GM23248 (cell line): ENCODE measurements at regions not wholly inside any gene's neighbourhood (a gene's known extent, or its start where the extent isn't known, plus 50 kb on each side); places are given as distances from the start of the nearest gene placed in this dataset.
"Not testable (repeated sequence)": the region's sequence is repeated elsewhere in the genome, so short reads cannot be mapped to it uniquely, and the experiment has no call there.

Source experiments
- DNase-seq: peaks from one replicate; pipeline ENCODE4 v3.0.0-alpha.2; 2015
- H2AFZ ChIP-seq: fragments of 200-600 bp; sonication (generic); 2 replicates; pipeline ENCODE4 v1.6.1; 2016; ENCODE audit warnings: antibody characterized with exemption
- H3F3A ChIP-seq: fragments of 200-600 bp; sonication (generic); 2 replicates; pipeline ENCODE4 v1.6.1; 2016; ENCODE audit warnings: mild to moderate bottlenecking, antibody characterized with exemption, mixed run types; ENCODE audit not compliant: insufficient read depth
- H3K27ac ChIP-seq: fragments of 200-600 bp; sonication (generic); 2 replicates; pipeline ENCODE4 v1.5.1; 2016; ENCODE audit warnings: mild to moderate bottlenecking
- H3K27me3 ChIP-seq: fragments of 200-600 bp; sonication (generic); replicated peaks from 2 replicates; pipeline ENCODE4 v1.6.1; 2016; ENCODE audit warnings: mild to moderate bottlenecking; ENCODE audit not compliant: insufficient read depth
- H3K36me3 ChIP-seq: fragments of 200-600 bp; sonication (generic); 2 replicates; pipeline ENCODE4 v1.6.1; 2016; ENCODE audit warnings: low read depth, mild to moderate bottlenecking
- H3K4me1 ChIP-seq: fragments of 200-600 bp; sonication (generic); 2 replicates; pipeline ENCODE4 v1.6.1; 2016; ENCODE audit warnings: mild to moderate bottlenecking; ENCODE audit not compliant: insufficient read depth
- H3K4me2 ChIP-seq: fragments of 200-600 bp; sonication (generic); one replicate; pipeline ENCODE4 v1.6.1; 2016; ENCODE audit warnings: mild to moderate bottlenecking; ENCODE audit not compliant: unreplicated experiment
- H3K4me3 ChIP-seq: fragments of 200-600 bp; sonication (generic); 2 replicates; pipeline ENCODE4 v1.5.1; 2016; ENCODE audit warnings: mild to moderate bottlenecking
- H3K79me2 ChIP-seq: fragments of 200-600 bp; sonication (generic); 2 replicates; pipeline ENCODE4 v1.6.1; 2016; ENCODE audit warnings: mild to moderate bottlenecking; ENCODE audit not compliant: insufficient read depth
- H3K9ac ChIP-seq: fragments of 200-600 bp; sonication (generic); 2 replicates; pipeline ENCODE4 v1.6.1; 2016; ENCODE audit warnings: mild to moderate bottlenecking
- H3K9me2 ChIP-seq: fragments of 200-600 bp; sonication (generic); 2 replicates; pipeline ENCODE4 v1.6.1; 2016; ENCODE audit warnings: mixed run types, mild to moderate bottlenecking, moderate library complexity; ENCODE audit not compliant: insufficient read depth
- H3K9me3 ChIP-seq: fragments of 200-600 bp; sonication (generic); one replicate; pipeline ENCODE4 v1.6.1; 2017; ENCODE audit warnings: low read depth
- H4K20me1 ChIP-seq: fragments of 200-600 bp; sonication (generic); 2 replicates; pipeline ENCODE4 v1.6.0; 2016; ENCODE audit not compliant: insufficient read depth
- EZH2 ChIP-seq: fragments of 200-600 bp; sonication (generic); IDR thresholded peaks from 2 replicates; pipeline ENCODE4 v1.6.1; 2018; ENCODE audit warnings: antibody characterized with exemption, mild to moderate bottlenecking; ENCODE audit not compliant: insufficient read depth, poor library complexity, severe bottlenecking
- EZH2phosphoT487 ChIP-seq: fragments of 200-600 bp; sonication (generic); IDR thresholded peaks from 2 replicates; pipeline ENCODE4 v1.6.1; 2018; ENCODE audit warnings: antibody characterized with exemption, moderate library complexity, mild to moderate bottlenecking, low read depth; ENCODE audit not compliant: insufficient read depth
- WGBS, 2 experiments: methylation state at CpG; one replicate each; pipeline ENCODE4 v1.1.6; 2015 to 2017; ENCODE audit warnings: low lambda C conversion rate in 2 of 2, low coverage in 1 of 2; ENCODE audit errors: missing lambda C conversion rate in 2 of 2; 5-methylcytosine and 5-hydroxymethylcytosine counted together
- in situ Hi-C: fragments of 300-500 bp; cut with MboI; formaldehyde crosslinking; loops from 2 replicates; pipeline ENCODE4 v1.15.0; 2020

DNA sequence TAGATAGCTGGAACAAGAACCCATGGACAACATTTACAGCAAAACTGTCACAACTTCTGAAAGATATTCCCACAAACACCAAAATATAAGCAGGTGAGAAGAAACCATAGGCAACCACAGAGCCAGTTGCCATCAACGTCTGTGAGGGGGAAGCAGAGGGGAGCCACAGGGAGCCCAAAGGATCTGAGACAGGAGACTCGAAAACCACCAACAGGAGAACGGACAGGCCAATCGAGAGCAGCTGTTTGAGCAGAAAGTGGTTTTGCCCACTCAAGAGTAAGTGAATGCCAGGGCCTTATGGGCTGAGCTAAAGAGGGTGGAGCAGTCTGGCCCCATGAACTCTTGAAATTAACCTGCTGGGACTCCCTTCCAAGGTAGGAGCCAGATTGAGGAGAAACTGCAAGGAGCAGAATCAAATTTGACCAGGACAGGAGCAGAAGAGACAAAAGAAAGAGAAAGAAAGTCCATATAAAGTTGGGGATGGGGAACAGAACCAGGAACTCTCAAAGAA, 195.4 kb downstream of the ANKRD60 start:
- no peaks in the 10 kb centered on the region for H3F3A ChIP-seq
- no peaks in the 10 kb centered on the region for H3K27me3 ChIP-seq
- no peak overlapping the region for H3K4me2 ChIP-seq
- H3K9ac ChIP-seq: no peak overlapping the region
- no peaks in the 10 kb centered on the region for H3K9me2 ChIP-seq
- TF ChIP-seq EZH2: no peak
- no peaks in the 10 kb centered on the region for H3K79me2 ChIP-seq
- no peaks in the 10 kb centered on the region for H4K20me1 ChIP-seq
- H3K9me3 ChIP-seq: no peaks in the 10 kb centered on the region
- H3K36me3 ChIP-seq: no peaks in the 10 kb centered on the region
- WGBS, 2 experiments: 89 to 90% methylated on average over 4 of the region's 4 CpGs
- no peak overlapping the region for H3K4me3 ChIP-seq
- in situ Hi-C loops: no loop called here
- DNase-seq: no peak
- no peak overlapping the region for H3K27ac ChIP-seq
- no peak overlapping the region for H2AFZ ChIP-seq
- H3K4me1 ChIP-seq: no peaks in the 10 kb centered on the region

DNA sequence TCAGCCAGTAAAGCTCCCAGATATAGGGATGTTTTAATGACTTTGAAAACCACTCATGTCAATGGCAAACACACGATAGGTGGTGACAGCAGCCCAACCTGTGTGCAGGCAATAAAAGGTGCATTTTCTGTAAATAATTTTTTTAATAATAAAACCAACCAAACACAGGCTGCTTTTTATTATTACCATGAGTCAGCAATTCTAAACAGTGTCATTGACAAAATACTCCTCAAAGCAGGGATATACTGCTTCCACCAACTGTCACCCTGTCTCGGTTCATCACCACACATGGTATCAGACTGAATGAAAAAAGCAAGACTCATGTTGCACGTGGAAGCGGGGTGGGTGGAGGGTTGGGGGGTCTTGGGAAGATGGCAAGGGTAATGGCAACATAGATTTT, 195.9 kb downstream of the ANKRD60 start:
- Histone ChIP-seq H4K20me1 (no peaks in the 10 kb centered on the region), H3F3A (no peaks in the 10 kb centered on the region), H3K36me3 (no peaks in the 10 kb centered on the region), H3K9me2 (no peaks in the 10 kb centered on the region), H3K79me2 (no peaks in the 10 kb centered on the region), H3K9ac (no peak overlapping the region), H2AFZ (no peak overlapping the region), H3K27ac (no peak overlapping the region), H3K4me3 (no peak overlapping the region), H3K27me3 (no peaks in the 10 kb centered on the region), H3K4me1 (no peaks in the 10 kb centered on the region), H3K9me3 (no peaks in the 10 kb centered on the region), H3K4me2 (no peak overlapping the region)
- in situ Hi-C loops: no loop called here
- no peak for DNase-seq
- TF ChIP-seq EZH2phosphoT487 (no peak), EZH2 (no peak)
- 82 to 84% methylated on average over 4 of the region's 4 CpGs for WGBS, 2 experiments

DNA sequence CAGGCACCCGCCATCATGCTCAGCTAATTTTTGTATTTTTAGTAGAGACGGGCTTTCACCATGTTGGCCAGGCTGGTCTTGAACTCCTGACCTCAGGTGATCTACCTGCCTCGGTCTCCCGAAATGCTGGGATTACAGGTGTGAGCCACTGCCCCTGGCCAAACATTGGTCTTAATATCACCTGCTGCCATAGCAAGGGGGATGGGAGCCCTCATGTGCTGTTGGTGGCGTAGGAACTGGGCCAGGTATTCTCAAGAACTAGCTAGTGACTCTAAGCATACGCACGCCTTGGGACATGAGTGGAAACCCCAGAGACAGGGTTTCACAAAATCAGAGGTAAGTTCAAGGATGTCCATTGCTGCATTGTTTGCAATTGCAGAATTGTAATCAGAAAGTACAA, 197.1 kb downstream of the ANKRD60 start:
- H3K4me2 ChIP-seq, H3F3A ChIP-seq, H3K4me3 ChIP-seq, in situ Hi-C loops, H3K27ac ChIP-seq, DNase-seq, H3K4me1 ChIP-seq, H3K27me3 ChIP-seq, H3K36me3 ChIP-seq, H2AFZ ChIP-seq, H3K9ac ChIP-seq, H3K79me2 ChIP-seq, H3K9me2 ChIP-seq, H3K9me3 ChIP-seq, H4K20me1 ChIP-seq: not testable (repeated sequence)
- 97 to 98% methylated on average over 6 to 7 of the region's 7 CpGs for WGBS, 2 experiments

DNA sequence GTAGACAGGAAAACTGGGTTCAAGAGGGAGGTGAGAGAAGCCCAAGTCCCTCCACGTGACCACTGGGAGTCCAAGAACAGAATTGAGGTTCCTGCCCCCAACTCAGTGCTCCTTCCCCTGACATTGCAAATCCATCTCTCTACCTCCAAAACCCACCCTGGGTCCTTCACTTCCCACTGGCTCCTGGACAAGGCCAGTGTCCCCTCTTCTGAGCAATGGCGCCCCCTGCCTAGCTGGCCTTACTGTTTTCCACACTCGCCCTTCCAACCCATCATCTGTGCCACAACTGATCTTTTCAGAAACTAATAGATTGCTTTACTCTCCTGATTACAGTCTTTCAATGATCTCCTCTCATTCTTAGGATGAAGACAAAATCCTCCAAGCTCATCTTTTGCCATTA, 200.3 kb downstream of the ANKRD60 start:
- no peak for DNase-seq
- Histone ChIP-seq H3K27me3 (no peaks in the 10 kb centered on the region), H3K4me1 (no peaks in the 10 kb centered on the region), H3K27ac (no peak overlapping the region), H4K20me1 (no peaks in the 10 kb centered on the region), H3K4me2 (no peak overlapping the region), H3F3A (no peaks in the 10 kb centered on the region), H3K9me3 (no peaks in the 10 kb centered on the region), H3K79me2 (no peaks in the 10 kb centered on the region), H2AFZ (no peak overlapping the region), H3K9me2 (no peaks in the 10 kb centered on the region), H3K36me3 (no peaks in the 10 kb centered on the region), H3K4me3 (no peak overlapping the region), H3K9ac (no peak overlapping the region)
- 65 to 71% methylated on average over 3 of the region's 3 CpGs for WGBS, 2 experiments
- no peak for TF ChIP-seq EZH2
- no peak for TF ChIP-seq EZH2phosphoT487
- in situ Hi-C loops: no loop called here

DNA sequence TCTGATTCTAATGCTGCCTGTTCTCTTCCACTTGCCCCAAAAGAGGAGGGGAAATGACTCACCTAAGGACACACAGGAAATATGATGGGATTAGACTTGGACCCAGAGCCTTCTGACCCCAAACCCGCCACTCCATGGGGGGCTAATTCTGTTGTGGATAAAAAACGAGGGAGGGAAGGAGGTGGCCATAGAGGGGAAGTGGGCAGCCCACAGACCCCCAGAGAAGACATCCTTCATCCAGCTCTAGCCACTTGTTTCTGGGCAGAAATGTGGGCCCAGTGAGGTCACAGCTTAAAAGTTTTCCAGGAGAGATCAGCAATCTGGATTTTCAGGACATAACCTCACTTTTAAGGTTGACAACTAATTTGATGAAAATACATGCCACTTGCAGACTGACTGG, 202.1 kb downstream of the ANKRD60 start:
- in situ Hi-C loops: no loop called here
- TF ChIP-seq EZH2 (no peak), EZH2phosphoT487 (no peak)
- Histone ChIP-seq H2AFZ (no peak overlapping the region), H3K4me1 (0 out of 2 replicates have a peak, but pooled peaks cover 4% of the 10 kb centered on the region), H3K4me3 (no peak overlapping the region), H3F3A (no peaks in the 10 kb centered on the region), H3K27me3 (no peaks in the 10 kb centered on the region), H3K9ac (no peak overlapping the region), H3K79me2 (no peaks in the 10 kb centered on the region), H3K4me2 (no peak overlapping the region), H3K36me3 (no peaks in the 10 kb centered on the region), H3K9me3 (no peaks in the 10 kb centered on the region), H3K27ac (no peak overlapping the region), H3K9me2 (no peaks in the 10 kb centered on the region), H4K20me1 (no peaks in the 10 kb centered on the region)
- DNase-seq: no peak
- 72 to 84% methylated on average over 2 of the region's 2 CpGs for WGBS, 2 experiments
